Common myeloid progenitor, CD34-positive (primary cell): ENCODE measurements at regions not wholly inside any gene's neighbourhood (a gene's known extent, or its start where the extent isn't known, plus 50 kb on each side); places are given as distances from the start of the nearest gene placed in this dataset.

Experiments
- CTCF ChIA-PET: fragments of 350-600 bp; sonication (Branson Sonifier 250); formaldehyde crosslinking; loops from one replicate; lab custom pipeline; 2021; ENCODE audit warnings: antibody characterized with exemption; lab: Charles Lee
- POLR2A ChIA-PET: fragments of 350-600 bp; sonication (Branson Sonifier 250); formaldehyde crosslinking; loops from one replicate; lab custom pipeline; 2021; ENCODE audit warnings: antibody characterized with exemption; lab: Charles Lee
- DNase-seq, 3 donors: peaks; one replicate each; pipeline versions ENCODE4 v3.0.0 to v3.0.0-alpha.2; 2013
- H3K27ac ChIP-seq, 2 experiments: 1 replicate in 1 of 2; 2 replicates in 1 of 2; pipeline ENCODE4 v1.7.0; 2013; ENCODE audit warnings: inconsistent platforms in 2 of 2, low read length in 2 of 2, mild to moderate bottlenecking in 2 of 2, low read depth in 1 of 2, moderate library complexity in 1 of 2; ENCODE audit not compliant: severe bottlenecking in 2 of 2, insufficient read depth in 1 of 2, poor library complexity in 1 of 2
- H3K27me3 ChIP-seq, 5 experiments: replicated peaks in 2 of 5; 1 replicate in 3 of 5; 2 replicates in 2 of 5; pipeline versions ENCODE4 v1.6.1 to v1.7.0; 2013; ENCODE audit warnings: low read length in 4 of 5, mild to moderate bottlenecking in 2 of 5, moderate library complexity in 2 of 5, inconsistent platforms in 1 of 5; ENCODE audit not compliant: insufficient read depth in 5 of 5, control insufficient read depth in 4 of 5
- H3K36me3 ChIP-seq, 4 experiments: 1 replicate in 2 of 4; 2 replicates in 2 of 4; pipeline versions ENCODE4 v1.6.1 to v1.7.0; 2013; ENCODE audit warnings: low read length in 3 of 4, control low read depth in 1 of 4, mild to moderate bottlenecking in 1 of 4; ENCODE audit not compliant: control insufficient read depth in 4 of 4, insufficient read depth in 4 of 4
- H3K4me1 ChIP-seq, 4 experiments: 1 replicate in 3 of 4; 2 replicates in 1 of 4; pipeline versions ENCODE4 v1.6.1 to v1.7.1; 2013; ENCODE audit warnings: low read length in 3 of 4, mild to moderate bottlenecking in 3 of 4, control low read depth in 1 of 4, inconsistent platforms in 1 of 4, moderate library complexity in 1 of 4; ENCODE audit not compliant: control insufficient read depth in 4 of 4, insufficient read depth in 4 of 4; ENCODE audit errors: control extremely low read depth in 1 of 4
- H3K4me3 ChIP-seq, 7 experiments: 1 replicate in 4 of 7; 2 replicates in 3 of 7; pipeline versions ENCODE4 v1.5.1 to v1.7.0; 2013; ENCODE audit warnings: mild to moderate bottlenecking in 7 of 7, low read length in 6 of 7, moderate library complexity in 6 of 7, inconsistent platforms in 2 of 7, low read depth in 2 of 7, control low read depth in 1 of 7; ENCODE audit not compliant: insufficient read depth in 4 of 7, control insufficient read depth in 1 of 7; ENCODE audit errors: extremely low read depth in 1 of 7
- H3K9me3 ChIP-seq, 5 experiments: 1 replicate in 4 of 5; 2 replicates in 1 of 5; pipeline versions ENCODE4 v1.6.1 to v1.7.1; 2013; ENCODE audit warnings: low read length in 4 of 5, mild to moderate bottlenecking in 2 of 5, inconsistent platforms in 1 of 5, low read depth in 1 of 5, moderate library complexity in 1 of 5; ENCODE audit not compliant: control insufficient read depth in 4 of 5, insufficient read depth in 2 of 5; ENCODE audit errors: control extremely low read depth in 1 of 5
- WGBS: methylation state at CpG from one replicate; pipeline ENCODE4 v1.1.5; 2013; ENCODE audit not compliant: insufficient coverage; 5-methylcytosine and 5-hydroxymethylcytosine counted together

- POLR2A ChIA-PET = no interaction called here
- WGBS = 83% methylated on average over 1 of the region's 3 CpGs
- H3K36me3 ChIP-seq = no peaks in the 10 kb centered on the region
- H3K4me3 ChIP-seq = no peak overlapping the region
- no peaks in the 10 kb centered on the region for H3K9me3 ChIP-seq
- peaks cover 0 to 12% (median 0%) of the 10 kb centered on the region in 5 experiments for H3K27me3 ChIP-seq
- CTCF ChIA-PET = no interaction called here
- no peak for DNase-seq
- H3K4me1 ChIP-seq = no peaks in the 10 kb centered on the region
- H3K27ac ChIP-seq = no peak overlapping the region
Observed at GRCh38 chr11:129680907-129681306, 134.7 kb upstream of the TMEM45B start.

DNA sequence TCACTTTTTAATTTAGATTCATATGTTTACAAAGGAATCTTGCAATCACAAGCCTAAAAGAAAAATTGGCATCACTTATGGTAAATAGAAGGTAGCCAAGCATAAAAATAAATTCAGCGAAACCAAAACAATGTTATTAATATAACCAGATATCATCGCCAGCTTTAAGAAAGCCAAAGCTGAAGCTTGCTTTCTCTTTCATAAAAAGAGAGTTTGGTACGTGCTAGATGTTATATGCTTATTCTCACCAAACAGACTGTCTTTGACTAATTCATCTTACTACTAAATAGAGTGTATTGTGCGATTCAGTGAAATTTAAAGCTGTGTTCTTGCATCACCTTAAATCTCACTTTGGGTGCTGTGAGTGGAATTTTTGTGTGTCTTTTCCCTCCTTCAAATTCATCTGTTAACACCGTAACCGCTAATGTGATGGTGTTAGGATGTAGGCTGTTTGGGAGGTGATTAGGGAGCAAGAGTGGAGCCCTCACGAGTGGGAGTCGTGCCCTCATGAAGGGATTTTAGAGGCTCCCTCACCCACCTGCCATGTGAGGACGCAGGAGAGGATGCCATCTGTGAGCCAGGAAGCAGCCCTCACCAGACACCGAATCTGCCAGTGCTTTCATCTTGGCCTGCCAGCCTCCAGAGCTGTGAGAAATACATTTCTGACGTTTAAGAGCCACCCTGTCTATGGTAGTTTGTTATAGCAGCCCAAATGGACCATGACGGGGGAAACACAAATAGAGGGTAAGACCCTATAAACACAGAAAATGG lies 134.1 kb upstream of the TMEM45B start:
- 80% methylated on average over 7 of the region's 12 CpGs for WGBS
- CTCF ChIA-PET = no interaction called here
- no peak for DNase-seq
- H3K4me1 ChIP-seq = no peaks in the 10 kb centered on the region
- POLR2A ChIA-PET = no interaction called here
- peaks cover 0 to 12% (median 0%) of the 10 kb centered on the region in 5 experiments for H3K27me3 ChIP-seq
- no peaks in the 10 kb centered on the region for H3K36me3 ChIP-seq
- no peak overlapping the region for H3K27ac ChIP-seq
- H3K9me3 ChIP-seq = no peaks in the 10 kb centered on the region
- H3K4me3 ChIP-seq = no peak overlapping the region

DNA sequence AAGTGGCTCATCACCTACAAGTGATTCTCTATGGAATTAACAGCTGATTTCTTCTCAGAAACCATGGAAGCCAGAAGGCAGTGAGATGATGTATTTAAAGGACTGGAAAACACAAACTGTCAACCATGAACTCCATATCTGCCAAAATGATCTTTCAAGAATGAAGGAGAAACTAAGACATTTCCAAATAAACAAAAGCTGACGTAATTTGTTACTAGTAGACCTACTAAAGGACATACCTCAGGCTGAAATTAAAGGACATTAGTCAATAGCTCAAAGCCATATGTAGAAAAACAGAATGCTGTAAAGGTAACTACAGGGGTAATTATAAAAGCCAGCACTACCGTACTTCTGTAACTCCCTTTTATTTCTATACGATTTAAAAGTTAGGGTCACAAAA lies 129.4 kb upstream of the TMEM45B start:
- ChIA-PET CTCF (interaction anchor here (0.7 to 1.6 kb wide), 2 partner anchors 11 to 12 kb away, joined by 3 read pairs; no protein-coding TSS in a partner anchor), POLR2A (no interaction called here)
- no peaks in the 10 kb centered on the region for H3K9me3 ChIP-seq
- H3K27ac ChIP-seq = no peak overlapping the region
- H3K4me1 ChIP-seq = no peaks in the 10 kb centered on the region
- H3K36me3 ChIP-seq = no peaks in the 10 kb centered on the region
- DNase-seq = no peak
- H3K27me3 ChIP-seq = peaks cover 0 to 12% (median 0%) of the 10 kb centered on the region in 5 experiments
- WGBS = 80% methylated on average over 1 of the region's 3 CpGs
- no peak overlapping the region for H3K4me3 ChIP-seq

DNA sequence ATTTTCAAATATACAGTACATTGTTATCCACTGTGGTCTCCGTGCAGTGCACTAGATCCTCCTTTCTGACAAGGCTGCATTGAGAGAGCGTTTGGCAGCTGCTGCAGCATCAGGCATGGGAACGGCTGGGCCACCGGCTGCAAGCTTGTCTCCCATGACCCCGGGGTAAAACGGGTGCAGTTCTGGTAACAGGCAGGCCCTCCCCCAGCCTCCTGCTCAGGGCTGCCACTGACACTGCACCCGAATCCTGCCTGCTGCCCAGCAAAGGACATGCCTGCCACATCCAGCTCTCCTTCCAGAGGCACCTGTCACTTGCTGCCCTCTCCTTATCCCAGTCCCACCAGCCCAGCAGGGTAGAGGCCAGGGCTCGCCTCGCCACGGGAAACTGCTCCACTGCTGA lies 124.5 kb upstream of the TMEM45B start:
- DNase-seq = no peak
- CTCF ChIA-PET = no interaction called here
- POLR2A ChIA-PET = interaction anchor here (0.6 kb wide), 1 partner anchor 154 kb away, joined by 3 read pairs; no protein-coding TSS in a partner anchor
- Histone ChIP-seq H3K27me3 (peaks cover 0 to 5% (median 0%) of the 10 kb centered on the region in 5 experiments), H3K4me1 (peaks cover 0 to 10% (median 0%) of the 10 kb centered on the region in 4 experiments), H3K9me3 (no peaks in the 10 kb centered on the region), H3K27ac (no peak overlapping the region), H3K4me3 (no peak overlapping the region), H3K36me3 (no peaks in the 10 kb centered on the region)
- WGBS = 82% methylated on average over 8 of the region's 10 CpGs

DNA sequence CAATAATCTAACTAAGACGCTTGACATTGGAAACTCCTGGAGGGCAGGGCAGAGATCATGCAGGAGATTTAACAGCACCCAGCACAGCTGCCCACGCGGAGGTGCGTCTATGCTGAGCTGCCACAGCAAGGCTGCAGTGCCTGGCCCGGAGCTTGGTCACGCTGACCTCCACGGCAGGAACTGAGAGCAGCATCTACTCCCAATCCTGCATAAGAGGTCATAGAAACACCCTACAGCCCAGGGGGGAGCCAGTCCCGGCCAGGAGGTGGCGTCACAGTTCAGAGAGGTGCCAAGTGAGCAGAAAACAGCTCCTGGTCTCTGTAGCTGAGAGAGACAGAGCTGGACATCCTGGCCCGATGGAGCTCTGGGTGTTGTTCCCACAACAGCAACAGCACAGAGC lies 121.1 kb upstream of the TMEM45B start:
- no peak overlapping the region for H3K4me3 ChIP-seq
- no peaks in the 10 kb centered on the region for H3K36me3 ChIP-seq
- H3K4me1 ChIP-seq = peaks cover 0 to 10% (median 0%) of the 10 kb centered on the region in 4 experiments
- POLR2A ChIA-PET = no interaction called here
- peak in 1 of 3 donors; percentile 3 for DNase-seq
- WGBS = 82% methylated on average over 9 of the region's 10 CpGs
- H3K27me3 ChIP-seq = peaks cover 0 to 8% (median 5%) of the 10 kb centered on the region in 5 experiments
- H3K9me3 ChIP-seq = no peaks in the 10 kb centered on the region
- CTCF ChIA-PET = interaction anchor here (1.6 to 4.8 kb wide), 5 partner anchors 16 to 465 kb away, joined by 5 to 26 read pairs (median 8); partner anchors contain the start of gene BARX2
- no peak overlapping the region for H3K27ac ChIP-seq

GRCh38 chr11:129694966-129695365 lies 120.7 kb upstream of the TMEM45B start:
- no peaks in the 10 kb centered on the region for H3K9me3 ChIP-seq
- no peak overlapping the region for H3K27ac ChIP-seq
- H3K36me3 ChIP-seq = no peaks in the 10 kb centered on the region
- ChIA-PET POLR2A (no interaction called here), CTCF (interaction anchor here (0.6 to 4.8 kb wide), 10 partner anchors 11 to 576 kb away, joined by 3 to 26 read pairs (median 5); partner anchors contain the start of gene BARX2)
- no peak overlapping the region for H3K4me3 ChIP-seq
- H3K4me1 ChIP-seq = peaks cover 0 to 10% (median 0%) of the 10 kb centered on the region in 4 experiments
- DNase-seq = peak in 1 of 3 donors; percentile 7
- peaks cover 0 to 8% (median 5%) of the 10 kb centered on the region in 5 experiments for H3K27me3 ChIP-seq
- WGBS = 57% methylated on average over 8 of the region's 10 CpGs
